Ascending aorta (tissue), 2 donors: ENCODE measurements at regions not wholly inside any gene's neighbourhood (a gene's known extent, or its start where the extent isn't known, plus 50 kb on each side); places are given as distances from the start of the nearest gene placed in this dataset.

Experiments used
- DNase-seq, 2 donors: peaks; one replicate each; pipeline ENCODE4 v3.0.0-alpha.2; 2019; ENCODE audit warnings: low spot score in 2 of 2
- H3K27ac ChIP-seq, 2 donors: fragments of 200-600 bp; sonication (generic); one replicate each; pipeline ENCODE4 v1.5.1; 2016 to 2017; ENCODE audit warnings: mild to moderate bottlenecking in 1 of 2
- H3K27me3 ChIP-seq: fragments of 200-600 bp; sonication (generic); one replicate; pipeline ENCODE4 v1.5.1; 2017
- H3K36me3 ChIP-seq, 2 donors: fragments of 200-600 bp; sonication (generic); one replicate each; pipeline ENCODE4 v1.5.1; 2016
- H3K4me1 ChIP-seq, 2 donors: fragments of 200-600 bp; sonication (generic); one replicate each; pipeline ENCODE4 v1.5.1; 2016 to 2017; ENCODE audit warnings: mild to moderate bottlenecking in 1 of 2
- H3K4me3 ChIP-seq, 2 donors: fragments of 200-600 bp; sonication (generic); one replicate each; pipeline ENCODE4 v1.5.1; 2016 to 2017; ENCODE audit warnings: mild to moderate bottlenecking in 1 of 2
- H3K9me3 ChIP-seq, 2 donors: fragments of 200-600 bp; sonication (generic); one replicate each; pipeline ENCODE4 v1.5.1; 2016
- intact Hi-C: fragments of 100-400 bp; cut with DNase I; formaldehyde crosslinking; loops from one replicate; pipeline ENCODE4 v1.15.1; 2023
- TF ChIP-seq, protein P1 (sequence below), 3 experiments: fragments of 200-600 bp in 2 of 3; fragments of 450-650 bp in 1 of 3; sonication (generic) in 2 of 3; IDR thresholded peaks; one replicate each; pipeline ENCODE4 v1.5.1; 2016 to 2019; ENCODE audit warnings: antibody characterized with exemption in 3 of 3, mild to moderate bottlenecking in 1 of 3, moderate library complexity in 1 of 3

GRCh38 chr1:235012436-235013210 lies 116.0 kb downstream of the TOMM20 start:
- no peaks in the 10 kb centered on the region for H3K36me3 ChIP-seq
- no peaks in the 10 kb centered on the region for H3K9me3 ChIP-seq
- no peaks in the 10 kb centered on the region for H3K27me3 ChIP-seq
- intact Hi-C loops, result no loop called here
- H3K4me3 ChIP-seq, result no peak overlapping the region
- peak overlapping the region in 1 of 2 donors; percentile 36 for H3K27ac ChIP-seq
- no peaks in the 10 kb centered on the region for H3K4me1 ChIP-seq
- DNase-seq, result peak in 1 of 2 donors; percentile 47
- TF ChIP-seq, protein P1, sequence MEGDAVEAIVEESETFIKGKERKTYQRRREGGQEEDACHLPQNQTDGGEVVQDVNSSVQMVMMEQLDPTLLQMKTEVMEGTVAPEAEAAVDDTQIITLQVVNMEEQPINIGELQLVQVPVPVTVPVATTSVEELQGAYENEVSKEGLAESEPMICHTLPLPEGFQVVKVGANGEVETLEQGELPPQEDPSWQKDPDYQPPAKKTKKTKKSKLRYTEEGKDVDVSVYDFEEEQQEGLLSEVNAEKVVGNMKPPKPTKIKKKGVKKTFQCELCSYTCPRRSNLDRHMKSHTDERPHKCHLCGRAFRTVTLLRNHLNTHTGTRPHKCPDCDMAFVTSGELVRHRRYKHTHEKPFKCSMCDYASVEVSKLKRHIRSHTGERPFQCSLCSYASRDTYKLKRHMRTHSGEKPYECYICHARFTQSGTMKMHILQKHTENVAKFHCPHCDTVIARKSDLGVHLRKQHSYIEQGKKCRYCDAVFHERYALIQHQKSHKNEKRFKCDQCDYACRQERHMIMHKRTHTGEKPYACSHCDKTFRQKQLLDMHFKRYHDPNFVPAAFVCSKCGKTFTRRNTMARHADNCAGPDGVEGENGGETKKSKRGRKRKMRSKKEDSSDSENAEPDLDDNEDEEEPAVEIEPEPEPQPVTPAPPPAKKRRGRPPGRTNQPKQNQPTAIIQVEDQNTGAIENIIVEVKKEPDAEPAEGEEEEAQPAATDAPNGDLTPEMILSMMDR (IDR thresholded peaks at IDR 0.05), result no peak

- DNase-seq, result peak; percentile 75 to 82
- Histone ChIP-seq H3K27ac (peak overlapping the region in 1 of 2 donors; percentile 36), H3K4me1 (no peaks in the 10 kb centered on the region)
Observed at GRCh38 chr1:235011599-235012435, 116.8 kb downstream of the TOMM20 start.

GRCh38 chr1:235011064-235011598 lies 117.5 kb downstream of the TOMM20 start:
- no peak overlapping the region for H3K27ac ChIP-seq
- H3K27me3 ChIP-seq, result no peaks in the 10 kb centered on the region
- intact Hi-C loops, result no loop called here
- H3K4me1 ChIP-seq, result no peaks in the 10 kb centered on the region
- no peaks in the 10 kb centered on the region for H3K9me3 ChIP-seq
- H3K36me3 ChIP-seq, result no peaks in the 10 kb centered on the region
- peak in 1 of 2 donors; percentile 49 for DNase-seq
- TF ChIP-seq, protein P1 (IDR thresholded peaks at IDR 0.05), result no peak
- no peak overlapping the region for H3K4me3 ChIP-seq

More at GRCh38 chr1:235011599-235012435, 116.8 kb downstream of the TOMM20 start:
- Histone ChIP-seq H3K9me3 (no peaks in the 10 kb centered on the region), H3K27me3 (no peaks in the 10 kb centered on the region), H3K36me3 (no peaks in the 10 kb centered on the region), H3K4me3 (no peak overlapping the region)
- intact Hi-C loops, result no loop called here
- TF ChIP-seq, protein P1 (IDR thresholded peaks at IDR 0.05), result no peak

- Histone ChIP-seq H3K36me3 (no peaks in the 10 kb centered on the region), H3K4me1 (no peaks in the 10 kb centered on the region), H3K9me3 (no peaks in the 10 kb centered on the region), H3K4me3 (no peak overlapping the region), H3K27me3 (no peaks in the 10 kb centered on the region), H3K27ac (no peak overlapping the region)
- intact Hi-C loops, result no loop called here
- TF ChIP-seq, protein P1 (IDR thresholded peaks at IDR 0.05), result no peak
- DNase-seq, result peak in 1 of 2 donors; percentile 37
Observed at GRCh38 chr1:235009561-235010306, 118.9 kb downstream of the TOMM20 start.

- TF ChIP-seq, protein P1 (IDR thresholded peaks at IDR 0.05), result no peak
Observed at GRCh38 chr1:235009074-235009473, 119.6 kb downstream of the TOMM20 start.

More at GRCh38 chr1:235009074-235009473, 119.6 kb downstream of the TOMM20 start:
- intact Hi-C loops, result no loop called here
- DNase-seq, result peak in 1 of 2 donors; percentile 58
- Histone ChIP-seq H3K36me3 (no peaks in the 10 kb centered on the region), H3K27ac (no peak overlapping the region), H3K4me1 (no peaks in the 10 kb centered on the region), H3K4me3 (no peak overlapping the region), H3K27me3 (no peaks in the 10 kb centered on the region), H3K9me3 (no peaks in the 10 kb centered on the region)
